GM12872 (cell line): ENCODE measurements at regions not wholly inside any gene's neighbourhood (a gene's known extent, or its start where the extent isn't known, plus 50 kb on each side); places are given as distances from the start of the nearest gene placed in this dataset.

Experiments
- CTCF ChIP-seq: IDR thresholded peaks from 3 replicates; pipeline ENCODE4 v1.5.1; 2011; ENCODE audit warnings: low read depth, mild to moderate bottlenecking, low read length, moderate library complexity; ENCODE audit not compliant: insufficient read depth

- TF ChIP-seq CTCF: no peak
These were observed 166.0 kb downstream of the SLC38A4 start for GRCh38 chr12:46659824-46660223.

GRCh38 chr12:46659032-46659650 lies 166.7 kb downstream of the SLC38A4 start:
- no peak for TF ChIP-seq CTCF

GRCh38 chr12:46657453-46658411 lies 168.1 kb downstream of the SLC38A4 start:
- no peak for TF ChIP-seq CTCF

GRCh38 chr12:46653311-46653710 lies 172.5 kb downstream of the SLC38A4 start:
- TF ChIP-seq CTCF: no peak

- no peak for TF ChIP-seq CTCF
These were observed 173.1 kb downstream of the SLC38A4 start for GRCh38 chr12:46652692-46653091.

- TF ChIP-seq CTCF: no peak
These were observed 175.1 kb downstream of the SLC38A4 start for GRCh38 chr12:46650688-46651087.

GRCh38 chr12:46649433-46649832 lies 176.4 kb downstream of the SLC38A4 start:
- TF ChIP-seq CTCF: no peak
